HEK293 (cell line): ENCODE measurements at regions not wholly inside any gene's neighbourhood (a gene's known extent, or its start where the extent isn't known, plus 50 kb on each side); places are given as distances from the start of the nearest gene placed in this dataset.

Experiments used
- CTCF ChIA-PET: fragments of 350-600 bp; formaldehyde crosslinking; extraction: SDS; loops from one replicate; lab custom pipeline; 2021; ENCODE audit warnings: antibody characterized with exemption; lab: Yijun Ruan, JAX
- POLR2A ChIA-PET: fragments of 300-600 bp; formaldehyde crosslinking; extraction: SDS; loops from one replicate; lab custom pipeline; 2020; ENCODE audit warnings: antibody characterized with exemption, inconsistent platforms; lab: Yijun Ruan, JAX
- H3K27ac ChIP-seq: fragments of 200-500 bp; sonication (Bioruptor generic); 2 replicates; pipeline ENCODE4 v1.5.1; 2014; ENCODE audit warnings: low read depth, low read length, control low read depth, inconsistent platforms; ENCODE audit errors: extremely low read depth
- H3K36me3 ChIP-seq, 2 experiments: fragments of 200-500 bp in 1 of 2; sonication (Bioruptor generic) in 1 of 2; 1 replicate in 1 of 2; 2 replicates in 1 of 2; pipeline ENCODE4 v1.5.1; 2014 to 2017; ENCODE audit warnings: inconsistent platforms in 2 of 2, low read length in 2 of 2; ENCODE audit not compliant: control insufficient read depth in 2 of 2, insufficient read depth in 1 of 2
- H3K4me1 ChIP-seq: fragments of 200-500 bp; sonication (Bioruptor generic); 2 replicates; pipeline ENCODE4 v1.5.1; 2014; ENCODE audit warnings: mild to moderate bottlenecking, low read length, inconsistent platforms; ENCODE audit not compliant: control insufficient read depth, insufficient read depth
- H3K4me3 ChIP-seq: 2 replicates; pipeline ENCODE4 v1.5.1; 2011; ENCODE audit warnings: low read depth, mild to moderate bottlenecking, control low read depth, low read length, moderate library complexity
- H3K9me3 ChIP-seq: fragments of 200-500 bp; sonication (Bioruptor generic); 2 replicates; pipeline ENCODE4 v1.5.1; 2014; ENCODE audit warnings: low read depth, low read length, inconsistent platforms; ENCODE audit not compliant: control insufficient read depth, insufficient read depth
- BCL11A ChIP-seq: fragments of 450-650 bp; formaldehyde crosslinking; IDR thresholded peaks from 2 replicates; pipeline ENCODE4 v1.5.1; 2016; ENCODE audit warnings: low read depth, missing biosample characterization, missing genetic modification characterization
- EGR2 ChIP-seq: fragments of 450-650 bp; formaldehyde crosslinking; IDR thresholded peaks from 2 replicates; pipeline ENCODE4 v1.5.1; 2016; ENCODE audit warnings: low read depth, missing biosample characterization, missing genetic modification characterization
- GLIS1 ChIP-seq: fragments of 450-650 bp; formaldehyde crosslinking; IDR thresholded peaks from 2 replicates; pipeline ENCODE4 v1.5.1; 2016; ENCODE audit warnings: missing biosample characterization, missing genetic modification characterization
- KLF16 ChIP-seq: fragments of 450-650 bp; formaldehyde crosslinking; IDR thresholded peaks from 2 replicates; pipeline ENCODE4 v1.5.1; 2017; ENCODE audit warnings: missing biosample characterization, missing genetic modification characterization
- KLF8 ChIP-seq: fragments of 450-650 bp; formaldehyde crosslinking; IDR thresholded peaks from 2 replicates; pipeline ENCODE4 v1.5.1; 2016; ENCODE audit warnings: missing biosample characterization, missing genetic modification characterization
- TRIM28 ChIP-seq: IDR thresholded peaks from 2 replicates; pipeline ENCODE4 v1.6.1; 2011; ENCODE audit warnings: low read length, control low read depth, borderline replicate concordance
- ZBTB48 ChIP-seq: fragments of 450-650 bp; formaldehyde crosslinking; IDR thresholded peaks from 2 replicates; pipeline ENCODE4 v1.5.1; 2016; ENCODE audit warnings: missing biosample characterization, missing genetic modification characterization
- ZBTB49 ChIP-seq: fragments of 450-650 bp; formaldehyde crosslinking; IDR thresholded peaks from 2 replicates; pipeline ENCODE4 v1.5.1; 2016; ENCODE audit warnings: missing biosample characterization, missing genetic modification characterization, low read depth
- ZBTB6 ChIP-seq: fragments of 450-650 bp; formaldehyde crosslinking; IDR thresholded peaks from 2 replicates; pipeline ENCODE4 v1.5.1; 2017; ENCODE audit warnings: missing biosample characterization, missing genetic modification characterization
- ZIC2 ChIP-seq: fragments of 450-650 bp; formaldehyde crosslinking; IDR thresholded peaks from 2 replicates; pipeline ENCODE4 v1.5.1; 2016; ENCODE audit warnings: missing biosample characterization, missing genetic modification characterization
- ZNF174 ChIP-seq: fragments of 450-650 bp; formaldehyde crosslinking; IDR thresholded peaks from 2 replicates; pipeline ENCODE4 v1.5.0; 2017; ENCODE audit warnings: missing biosample characterization, mild to moderate bottlenecking, missing genetic modification characterization
- ZNF221 ChIP-seq: fragments of 450-650 bp; formaldehyde crosslinking; IDR thresholded peaks from 2 replicates; pipeline ENCODE4 v1.5.1; 2017; ENCODE audit warnings: missing biosample characterization, missing genetic modification characterization, borderline replicate concordance
- ZNF26 ChIP-seq: fragments of 450-650 bp; formaldehyde crosslinking; IDR thresholded peaks from 2 replicates; pipeline ENCODE4 v1.5.1; 2016; ENCODE audit warnings: missing biosample characterization, missing genetic modification characterization
- ZNF280C ChIP-seq: fragments of 450-650 bp; formaldehyde crosslinking; IDR thresholded peaks from 2 replicates; pipeline ENCODE4 v1.5.1; 2016; ENCODE audit warnings: missing biosample characterization, missing genetic modification characterization
- ZNF341 ChIP-seq: fragments of 450-650 bp; formaldehyde crosslinking; IDR thresholded peaks from 2 replicates; pipeline ENCODE4; 2016; ENCODE audit warnings: low read depth, missing biosample characterization, missing genetic modification characterization
- ZNF398 ChIP-seq: fragments of 450-650 bp; formaldehyde crosslinking; IDR thresholded peaks from 2 replicates; pipeline ENCODE4 v1.5.1; 2017; ENCODE audit warnings: missing biosample characterization, missing genetic modification characterization
- ZNF449 ChIP-seq: fragments of 450-650 bp; formaldehyde crosslinking; IDR thresholded peaks from 2 replicates; pipeline ENCODE4 v1.5.1; 2017; ENCODE audit warnings: missing biosample characterization, mild to moderate bottlenecking, missing genetic modification characterization, moderate library complexity
- ZNF692 ChIP-seq: fragments of 450-650 bp; formaldehyde crosslinking; IDR thresholded peaks from 2 replicates; pipeline ENCODE4 v1.5.1; 2016; ENCODE audit warnings: missing biosample characterization, missing genetic modification characterization
- ZNF747 ChIP-seq: fragments of 450-650 bp; formaldehyde crosslinking; IDR thresholded peaks from 2 replicates; pipeline ENCODE4 v1.5.1; 2016; ENCODE audit warnings: missing biosample characterization, missing genetic modification characterization
- ZNF792 ChIP-seq: fragments of 450-650 bp; formaldehyde crosslinking; IDR thresholded peaks from 2 replicates; pipeline ENCODE4 v1.5.1; 2016; ENCODE audit warnings: missing biosample characterization, missing genetic modification characterization

GRCh38 chr19:31424861-31425620, 75.8 kb upstream of the TSHZ3 start:
- ChIA-PET POLR2A (no interaction called here), CTCF (interaction anchor here (0.7 kb wide), 1 partner anchor 63 kb away, joined by 3 read pairs; no protein-coding TSS in a partner anchor)
- no peak overlapping the region for H3K4me3 ChIP-seq
- TF ChIP-seq ZBTB6 (tag by site-specific recombination): no peak
- TF ChIP-seq ZNF449 (tag by site-specific recombination): no peak
- no peak for TF ChIP-seq ZNF398
- no peak for TF ChIP-seq TRIM28
- TF ChIP-seq GLIS1 (tag by site-specific recombination): no peak
- TF ChIP-seq ZNF792 (tag by site-specific recombination): no peak
- no peak for TF ChIP-seq ZNF221 (tag by site-specific recombination)
- no peak for TF ChIP-seq ZIC2 (tag by site-specific recombination)
- no peak for TF ChIP-seq BCL11A (tag by site-specific recombination)
- no peak for TF ChIP-seq KLF8
- no peak for TF ChIP-seq ZBTB49 (tag by site-specific recombination)
- TF ChIP-seq ZNF26: no peak
- no peak for TF ChIP-seq ZNF174
- no peak for TF ChIP-seq EGR2 (tag by site-specific recombination)
- no peak for TF ChIP-seq ZNF692 (tag by site-specific recombination)
- TF ChIP-seq ZNF747 (tag by site-specific recombination): no peak
- TF ChIP-seq ZNF280C: no peak
- no peak for TF ChIP-seq ZBTB48 (tag by site-specific recombination)
- no peak for TF ChIP-seq ZNF341 (tag by site-specific recombination)
- no peak for TF ChIP-seq KLF16 (tag by site-specific recombination)
- no peaks in the 10 kb centered on the region for H3K4me1 ChIP-seq
- no peaks in the 10 kb centered on the region for H3K9me3 ChIP-seq
- H3K36me3 ChIP-seq: no peaks in the 10 kb centered on the region
- H3K27ac ChIP-seq: no peak overlapping the region
